GM23338 (cell line): ENCODE measurements at regions not wholly inside any gene's neighbourhood (a gene's known extent, or its start where the extent isn't known, plus 50 kb on each side); places are given as distances from the start of the nearest gene placed in this dataset.

Experiments
- ATAC-seq: fragments of 200-7000 bp; cut with Tn5 transposase; 3 replicates; pipeline ENCODE4 v1.9.1; 2020
- DNase-seq: peaks from one replicate; pipeline ENCODE4 v3.0.0-alpha.2; 2015; ENCODE audit warnings: low spot score
- H2AFZ ChIP-seq: fragments of 200-600 bp; sonication (generic); 2 replicates; pipeline ENCODE4 v1.8.0; 2016; ENCODE audit warnings: antibody characterized with exemption, mild to moderate bottlenecking, moderate library complexity
- H3F3A ChIP-seq: fragments of 200-600 bp; sonication (generic); replicated peaks from 2 replicates; pipeline ENCODE4 v1.8.0; 2017; ENCODE audit warnings: antibody characterized with exemption, mixed run types, low read depth
- H3K27ac ChIP-seq: fragments of 200-600 bp; sonication (generic); 2 replicates; pipeline ENCODE4 v1.6.1; 2016; ENCODE audit warnings: low read depth
- H3K27me3 ChIP-seq: fragments of 200-600 bp; sonication (generic); 2 replicates; pipeline ENCODE4 v1.8.0; 2016; ENCODE audit warnings: mild to moderate bottlenecking, mixed run types, moderate library complexity; ENCODE audit not compliant: insufficient read depth
- H3K36me3 ChIP-seq: fragments of 200-600 bp; sonication (generic); 2 replicates; pipeline ENCODE4 v1.8.0; 2016; ENCODE audit warnings: mild to moderate bottlenecking; ENCODE audit not compliant: insufficient read depth
- H3K4me1 ChIP-seq: fragments of 200-600 bp; sonication (generic); 2 replicates; pipeline ENCODE4 v1.8.0; 2016; ENCODE audit warnings: mild to moderate bottlenecking, moderate library complexity; ENCODE audit not compliant: insufficient read depth
- H3K4me2 ChIP-seq: fragments of 200-600 bp; sonication (generic); 2 replicates; pipeline ENCODE4 v1.7.1; 2017; ENCODE audit warnings: mixed run types
- H3K4me3 ChIP-seq: fragments of 200-600 bp; sonication (generic); 2 replicates; pipeline ENCODE4 v1.6.1; 2016; ENCODE audit warnings: mixed run types
- H3K79me2 ChIP-seq: fragments of 200-600 bp; sonication (generic); replicated peaks from 2 replicates; pipeline ENCODE4 v1.8.0; 2017; ENCODE audit warnings: mild to moderate bottlenecking; ENCODE audit not compliant: insufficient read depth
- H3K9me2 ChIP-seq: fragments of 200-600 bp; sonication (generic); 2 replicates; pipeline ENCODE4 v1.8.0; 2017; ENCODE audit not compliant: insufficient read depth
- H4K20me1 ChIP-seq: fragments of 200-600 bp; sonication (generic); replicated peaks from 2 replicates; pipeline ENCODE4 v1.8.0; 2017; ENCODE audit warnings: mild to moderate bottlenecking; ENCODE audit not compliant: insufficient read depth
- H3K27ac Mint-ChIP-seq: 2 replicates; pipeline ENCODE4 v1.8.0; 2020; ENCODE audit warnings: inconsistent platforms, mild to moderate bottlenecking, moderate library complexity, mixed read lengths
- H3K27me3 Mint-ChIP-seq: 3 replicates; pipeline ENCODE4 v1.8.0; 2022; ENCODE audit warnings: low read depth, mild to moderate bottlenecking, moderate library complexity, mixed read lengths, inconsistent platforms; ENCODE audit not compliant: insufficient read depth, poor library complexity
- H3K36me3 Mint-ChIP-seq: 3 replicates; pipeline ENCODE4 v1.8.0; 2021; ENCODE audit warnings: low read depth, mild to moderate bottlenecking, inconsistent platforms, moderate library complexity, mixed read lengths
- H3K4me1 Mint-ChIP-seq: 3 replicates; pipeline ENCODE4 v1.8.0; 2020; ENCODE audit warnings: mild to moderate bottlenecking, inconsistent platforms, mixed read lengths
- H3K4me3 Mint-ChIP-seq: 3 replicates; pipeline ENCODE4 v1.8.0; 2021; ENCODE audit warnings: moderate library complexity, mild to moderate bottlenecking, inconsistent platforms, mixed read lengths
- H3K9me3 Mint-ChIP-seq: 3 replicates; pipeline ENCODE4 v1.8.0; 2020; ENCODE audit warnings: moderate library complexity, mild to moderate bottlenecking, inconsistent platforms, mixed read lengths
- CREB1 ChIP-seq: fragments of 250-450 bp; sonication (Bioruptor Pico); IDR thresholded peaks from 2 replicates; pipeline ENCODE4 v1.5.0; 2020; ENCODE audit warnings: low read depth, mild to moderate bottlenecking, moderate library complexity
- EZH2phosphoT487 ChIP-seq: fragments of 200-600 bp; sonication (generic); IDR thresholded peaks from one replicate; pipeline ENCODE4 v1.8.1; 2018; ENCODE audit warnings: antibody characterized with exemption; ENCODE audit not compliant: unreplicated experiment
- NANOG ChIP-seq: IDR thresholded peaks from 2 replicates; pipeline ENCODE4 v1.6.1; 2016; ENCODE audit warnings: antibody characterized with exemption, borderline replicate concordance
- ZNF114 ChIP-seq: fragments of 250-450 bp; sonication (Bioruptor Pico); IDR thresholded peaks from 2 replicates; pipeline ENCODE4 v1.5.0; 2020; ENCODE audit warnings: mild to moderate bottlenecking, moderate library complexity
- TF ChIP-seq, protein P1 (sequence below): IDR thresholded peaks from one replicate; pipeline ENCODE4 v1.6.1; 2018; ENCODE audit warnings: antibody characterized with exemption; ENCODE audit not compliant: unreplicated experiment
- TF ChIP-seq, protein P2 (sequence below): fragments of 250-450 bp; sonication (Bioruptor Pico); IDR thresholded peaks from 2 replicates; pipeline ENCODE4 v1.5.0; 2020; ENCODE audit warnings: mild to moderate bottlenecking, moderate library complexity

DNA sequence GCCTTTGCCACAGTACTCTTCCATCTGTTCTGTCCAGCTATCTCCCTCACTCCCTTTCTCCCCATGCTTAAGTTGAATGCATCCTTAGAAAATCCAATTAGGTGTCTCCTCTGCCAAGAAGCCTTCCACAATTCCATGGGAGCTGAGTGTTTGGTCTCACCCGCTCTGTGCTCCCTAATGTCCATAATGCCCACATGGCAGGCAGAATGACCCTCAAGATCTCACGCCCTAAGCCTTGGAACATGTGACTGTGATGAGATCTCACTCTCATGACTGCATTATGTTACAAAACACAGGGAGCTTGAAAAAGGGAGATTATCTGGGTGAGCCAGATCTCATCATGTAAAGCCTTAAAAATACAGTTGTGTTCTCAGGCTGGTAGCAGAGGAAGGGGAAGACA lies 229.4 kb downstream of the OMA1 start (continued):
- TF ChIP-seq, protein P1, sequence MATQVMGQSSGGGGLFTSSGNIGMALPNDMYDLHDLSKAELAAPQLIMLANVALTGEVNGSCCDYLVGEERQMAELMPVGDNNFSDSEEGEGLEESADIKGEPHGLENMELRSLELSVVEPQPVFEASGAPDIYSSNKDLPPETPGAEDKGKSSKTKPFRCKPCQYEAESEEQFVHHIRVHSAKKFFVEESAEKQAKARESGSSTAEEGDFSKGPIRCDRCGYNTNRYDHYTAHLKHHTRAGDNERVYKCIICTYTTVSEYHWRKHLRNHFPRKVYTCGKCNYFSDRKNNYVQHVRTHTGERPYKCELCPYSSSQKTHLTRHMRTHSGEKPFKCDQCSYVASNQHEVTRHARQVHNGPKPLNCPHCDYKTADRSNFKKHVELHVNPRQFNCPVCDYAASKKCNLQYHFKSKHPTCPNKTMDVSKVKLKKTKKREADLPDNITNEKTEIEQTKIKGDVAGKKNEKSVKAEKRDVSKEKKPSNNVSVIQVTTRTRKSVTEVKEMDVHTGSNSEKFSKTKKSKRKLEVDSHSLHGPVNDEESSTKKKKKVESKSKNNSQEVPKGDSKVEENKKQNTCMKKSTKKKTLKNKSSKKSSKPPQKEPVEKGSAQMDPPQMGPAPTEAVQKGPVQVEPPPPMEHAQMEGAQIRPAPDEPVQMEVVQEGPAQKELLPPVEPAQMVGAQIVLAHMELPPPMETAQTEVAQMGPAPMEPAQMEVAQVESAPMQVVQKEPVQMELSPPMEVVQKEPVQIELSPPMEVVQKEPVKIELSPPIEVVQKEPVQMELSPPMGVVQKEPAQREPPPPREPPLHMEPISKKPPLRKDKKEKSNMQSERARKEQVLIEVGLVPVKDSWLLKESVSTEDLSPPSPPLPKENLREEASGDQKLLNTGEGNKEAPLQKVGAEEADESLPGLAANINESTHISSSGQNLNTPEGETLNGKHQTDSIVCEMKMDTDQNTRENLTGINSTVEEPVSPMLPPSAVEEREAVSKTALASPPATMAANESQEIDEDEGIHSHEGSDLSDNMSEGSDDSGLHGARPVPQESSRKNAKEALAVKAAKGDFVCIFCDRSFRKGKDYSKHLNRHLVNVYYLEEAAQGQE, result no peak
- TF ChIP-seq ZNF114 (CRISPR knock-in tag), result no peak

DNA sequence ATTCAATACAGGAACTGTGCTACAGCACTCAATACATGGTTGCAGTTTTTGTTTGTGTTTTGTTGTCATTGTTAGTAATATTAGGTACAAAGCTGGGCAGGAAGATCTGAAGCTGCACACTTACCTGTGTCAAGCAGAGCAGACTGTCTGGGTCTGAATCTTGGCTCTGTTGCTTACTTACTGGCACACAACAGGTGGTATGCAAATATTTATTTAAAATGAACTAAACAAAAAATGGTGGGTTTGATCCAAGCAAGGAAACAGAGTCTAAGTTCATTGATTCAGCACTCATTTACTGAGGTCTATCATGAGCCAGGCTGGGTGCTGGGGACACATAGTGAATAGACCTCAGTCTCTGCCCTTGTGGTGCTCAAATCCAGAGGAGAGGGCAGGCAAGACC lies 230.4 kb downstream of the OMA1 start:
- Histone ChIP-seq H2AFZ (no peak overlapping the region), H3K79me2 (no peaks in the 10 kb centered on the region), H3K36me3 (peaks cover 3% of the 10 kb centered on the region; the same call in 1 of the 2 replicates), H3K9me2 (peaks cover 6% of the 10 kb centered on the region; the same call in 1 of the 2 replicates), H3F3A (no peaks in the 10 kb centered on the region), H3K4me3 (no peak overlapping the region), H3K4me2 (no peak overlapping the region), H3K4me1 (peaks cover 18% of the 10 kb centered on the region), H4K20me1 (no peaks in the 10 kb centered on the region), H3K27me3 (no peaks in the 10 kb centered on the region), H3K27ac (no peak overlapping the region)
- Mint-ChIP-seq H3K4me1 (peaks cover 9% of the 10 kb centered on the region), H3K9me3 (peaks cover 13% of the 10 kb centered on the region), H3K27ac (no peak overlapping the region), H3K27me3 (no peaks in the 10 kb centered on the region), H3K36me3 (peaks cover 8% of the 10 kb centered on the region; the same call in 2 of the 3 replicates), H3K4me3 (no peak overlapping the region)
- DNase-seq (no peak), ATAC-seq (no peak)
- no peak for TF ChIP-seq ZNF114 (CRISPR knock-in tag)
- no peak for TF ChIP-seq EZH2phosphoT487
- TF ChIP-seq, protein P2, sequence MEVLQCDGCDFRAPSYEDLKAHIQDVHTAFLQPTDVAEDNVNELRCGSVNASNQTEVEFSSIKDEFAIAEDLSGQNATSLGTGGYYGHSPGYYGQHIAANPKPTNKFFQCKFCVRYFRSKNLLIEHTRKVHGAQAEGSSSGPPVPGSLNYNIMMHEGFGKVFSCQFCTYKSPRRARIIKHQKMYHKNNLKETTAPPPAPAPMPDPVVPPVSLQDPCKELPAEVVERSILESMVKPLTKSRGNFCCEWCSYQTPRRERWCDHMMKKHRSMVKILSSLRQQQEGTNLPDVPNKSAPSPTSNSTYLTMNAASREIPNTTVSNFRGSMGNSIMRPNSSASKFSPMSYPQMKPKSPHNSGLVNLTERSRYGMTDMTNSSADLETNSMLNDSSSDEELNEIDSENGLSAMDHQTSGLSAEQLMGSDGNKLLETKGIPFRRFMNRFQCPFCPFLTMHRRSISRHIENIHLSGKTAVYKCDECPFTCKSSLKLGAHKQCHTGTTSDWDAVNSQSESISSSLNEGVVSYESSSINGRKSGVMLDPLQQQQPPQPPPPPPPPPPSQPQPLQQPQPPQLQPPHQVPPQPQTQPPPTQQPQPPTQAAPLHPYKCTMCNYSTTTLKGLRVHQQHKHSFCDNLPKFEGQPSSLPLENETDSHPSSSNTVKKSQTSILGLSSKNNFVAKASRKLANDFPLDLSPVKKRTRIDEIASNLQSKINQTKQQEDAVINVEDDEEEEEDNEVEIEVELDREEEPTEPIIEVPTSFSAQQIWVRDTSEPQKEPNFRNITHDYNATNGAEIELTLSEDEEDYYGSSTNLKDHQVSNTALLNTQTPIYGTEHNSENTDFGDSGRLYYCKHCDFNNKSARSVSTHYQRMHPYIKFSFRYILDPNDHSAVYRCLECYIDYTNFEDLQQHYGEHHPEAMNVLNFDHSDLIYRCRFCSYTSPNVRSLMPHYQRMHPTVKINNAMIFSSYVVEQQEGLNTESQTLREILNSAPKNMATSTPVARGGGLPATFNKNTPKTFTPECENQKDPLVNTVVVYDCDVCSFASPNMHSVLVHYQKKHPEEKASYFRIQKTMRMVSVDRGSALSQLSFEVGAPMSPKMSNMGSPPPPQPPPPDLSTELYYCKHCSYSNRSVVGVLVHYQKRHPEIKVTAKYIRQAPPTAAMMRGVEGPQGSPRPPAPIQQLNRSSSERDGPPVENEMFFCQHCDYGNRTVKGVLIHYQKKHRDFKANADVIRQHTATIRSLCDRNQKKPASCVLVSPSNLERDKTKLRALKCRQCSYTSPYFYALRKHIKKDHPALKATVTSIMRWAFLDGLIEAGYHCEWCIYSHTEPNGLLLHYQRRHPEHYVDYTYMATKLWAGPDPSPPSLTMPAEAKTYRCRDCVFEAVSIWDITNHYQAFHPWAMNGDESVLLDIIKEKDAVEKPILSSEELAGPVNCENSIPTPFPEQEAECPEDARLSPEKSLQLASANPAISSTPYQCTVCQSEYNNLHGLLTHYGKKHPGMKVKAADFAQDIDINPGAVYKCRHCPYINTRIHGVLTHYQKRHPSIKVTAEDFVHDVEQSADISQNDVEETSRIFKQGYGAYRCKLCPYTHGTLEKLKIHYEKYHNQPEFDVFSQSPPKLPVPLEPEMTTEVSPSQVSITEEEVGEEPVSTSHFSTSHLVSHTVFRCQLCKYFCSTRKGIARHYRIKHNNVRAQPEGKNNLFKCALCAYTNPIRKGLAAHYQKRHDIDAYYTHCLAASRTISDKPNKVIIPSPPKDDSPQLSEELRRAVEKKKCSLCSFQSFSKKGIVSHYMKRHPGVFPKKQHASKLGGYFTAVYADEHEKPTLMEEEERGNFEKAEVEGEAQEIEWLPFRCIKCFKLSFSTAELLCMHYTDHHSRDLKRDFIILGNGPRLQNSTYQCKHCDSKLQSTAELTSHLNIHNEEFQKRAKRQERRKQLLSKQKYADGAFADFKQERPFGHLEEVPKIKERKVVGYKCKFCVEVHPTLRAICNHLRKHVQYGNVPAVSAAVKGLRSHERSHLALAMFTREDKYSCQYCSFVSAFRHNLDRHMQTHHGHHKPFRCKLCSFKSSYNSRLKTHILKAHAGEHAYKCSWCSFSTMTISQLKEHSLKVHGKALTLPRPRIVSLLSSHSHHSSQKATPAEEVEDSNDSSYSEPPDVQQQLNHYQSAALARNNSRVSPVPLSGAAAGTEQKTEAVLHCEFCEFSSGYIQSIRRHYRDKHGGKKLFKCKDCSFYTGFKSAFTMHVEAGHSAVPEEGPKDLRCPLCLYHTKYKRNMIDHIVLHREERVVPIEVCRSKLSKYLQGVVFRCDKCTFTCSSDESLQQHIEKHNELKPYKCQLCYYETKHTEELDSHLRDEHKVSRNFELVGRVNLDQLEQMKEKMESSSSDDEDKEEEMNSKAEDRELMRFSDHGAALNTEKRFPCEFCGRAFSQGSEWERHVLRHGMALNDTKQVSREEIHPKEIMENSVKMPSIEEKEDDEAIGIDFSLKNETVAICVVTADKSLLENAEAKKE (CRISPR knock-in tag), result no peak
- no peak for TF ChIP-seq NANOG
- TF ChIP-seq CREB1 (CRISPR knock-in tag), result no peak
